HL-60 (cell line): ENCODE measurements at regions not wholly inside any gene's neighbourhood (a gene's known extent, or its start where the extent isn't known, plus 50 kb on each side); places are given as distances from the start of the nearest gene placed in this dataset.
"Not testable (repeated sequence)": the region's sequence is repeated elsewhere in the genome, so short reads cannot be mapped to it uniquely, and the experiment has no call there.

Experiments used
- DNase-seq, 2 experiments: peaks; one replicate each; pipeline ENCODE4 v3.0.0-alpha.2; 2010 to 2020; ENCODE audit warnings: low read depth in 1 of 2, low spot score in 1 of 2
- H3K27ac ChIP-seq: fragments of 250-450 bp; sonication (Bioruptor Pico); replicated peaks from 2 replicates; pipeline ENCODE4 v1.5.1; 2020; ENCODE audit warnings: mild to moderate bottlenecking, moderate library complexity
- H3K27me3 ChIP-seq: fragments of 250-450 bp; sonication (Bioruptor Pico); 2 replicates; pipeline ENCODE4 v1.5.1; 2021; ENCODE audit warnings: mild to moderate bottlenecking, moderate library complexity; ENCODE audit not compliant: insufficient read depth, poor library complexity, severe bottlenecking
- H3K4me3 ChIP-seq: replicated peaks from 2 replicates; pipeline ENCODE4 v1.5.1; 2011; ENCODE audit warnings: mild to moderate bottlenecking, control low read depth, low read length; ENCODE audit not compliant: insufficient read depth
- GABPA ChIP-seq: IDR thresholded peaks from 2 replicates; pipeline ENCODE4 v1.6.1; 2012; ENCODE audit warnings: low read depth
- POLR2AphosphoS5 ChIP-seq: IDR thresholded peaks from 2 replicates; pipeline ENCODE4 v1.6.1; 2012; ENCODE audit warnings: low read depth
- SPI1 ChIP-seq: IDR thresholded peaks from 2 replicates; pipeline ENCODE4 v1.6.1; 2012; ENCODE audit warnings: low read depth, mild to moderate bottlenecking, borderline replicate concordance
- TF ChIP-seq, protein P1 (sequence below): IDR thresholded peaks from 2 replicates; pipeline ENCODE4 v1.6.1; 2012; ENCODE audit warnings: low read depth; ENCODE audit not compliant: insufficient replicate concordance
- TF ChIP-seq, protein P2 (sequence below): IDR thresholded peaks from one replicate; pipeline ENCODE4 v1.5.1; 2011; ENCODE audit warnings: low read length, control low read depth, inconsistent platforms; ENCODE audit not compliant: insufficient read depth

DNA sequence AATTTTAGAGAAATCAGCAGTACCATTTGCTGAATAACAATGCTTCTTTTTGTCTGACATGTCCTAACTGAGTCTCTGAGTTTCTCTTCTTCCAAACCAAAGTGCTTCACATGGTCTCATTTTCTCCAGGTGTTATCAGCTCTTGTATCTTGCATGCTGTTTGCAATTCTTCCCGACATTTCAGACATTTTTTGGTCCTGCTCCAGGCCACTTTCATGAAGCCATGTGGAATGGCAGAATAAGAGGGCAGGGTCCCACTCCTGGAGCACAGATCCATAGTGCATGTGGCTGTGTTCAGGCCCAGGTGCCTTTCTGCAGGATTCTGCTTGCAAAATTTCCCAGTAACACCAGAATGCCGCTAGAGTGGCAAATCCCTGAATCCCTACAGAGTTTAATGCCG lies 916.2 kb downstream of the NXPH1 start:
- Histone ChIP-seq H3K27ac (no peak overlapping the region), H3K27me3 (no peaks in the 10 kb centered on the region), H3K4me3 (no peak overlapping the region)
- DNase-seq: no peak
- TF ChIP-seq SPI1: no peak

DNA sequence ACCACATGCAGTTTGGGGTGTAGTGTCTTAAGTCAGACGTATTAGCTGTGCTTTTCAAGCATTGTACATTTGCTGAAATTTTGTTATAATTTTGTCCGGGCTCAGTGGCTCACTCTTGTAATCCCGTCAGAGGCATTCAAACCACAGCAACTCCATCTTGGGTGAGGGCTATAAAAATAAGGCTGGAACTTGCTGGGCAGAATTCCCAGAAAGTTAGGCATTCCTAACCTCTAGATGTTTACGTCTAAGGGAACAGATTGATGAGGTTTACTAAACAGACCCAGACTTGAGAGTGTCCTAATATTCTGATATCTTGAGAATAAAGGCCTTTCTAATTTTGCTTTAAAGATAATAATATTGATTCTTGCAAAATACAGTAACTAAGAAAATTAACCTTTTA lies 957.8 kb downstream of the NXPH1 start:
- H3K27me3 ChIP-seq: no peaks in the 10 kb centered on the region
- no peak overlapping the region for H3K27ac ChIP-seq
- no peak for DNase-seq
- TF ChIP-seq, protein P1, sequence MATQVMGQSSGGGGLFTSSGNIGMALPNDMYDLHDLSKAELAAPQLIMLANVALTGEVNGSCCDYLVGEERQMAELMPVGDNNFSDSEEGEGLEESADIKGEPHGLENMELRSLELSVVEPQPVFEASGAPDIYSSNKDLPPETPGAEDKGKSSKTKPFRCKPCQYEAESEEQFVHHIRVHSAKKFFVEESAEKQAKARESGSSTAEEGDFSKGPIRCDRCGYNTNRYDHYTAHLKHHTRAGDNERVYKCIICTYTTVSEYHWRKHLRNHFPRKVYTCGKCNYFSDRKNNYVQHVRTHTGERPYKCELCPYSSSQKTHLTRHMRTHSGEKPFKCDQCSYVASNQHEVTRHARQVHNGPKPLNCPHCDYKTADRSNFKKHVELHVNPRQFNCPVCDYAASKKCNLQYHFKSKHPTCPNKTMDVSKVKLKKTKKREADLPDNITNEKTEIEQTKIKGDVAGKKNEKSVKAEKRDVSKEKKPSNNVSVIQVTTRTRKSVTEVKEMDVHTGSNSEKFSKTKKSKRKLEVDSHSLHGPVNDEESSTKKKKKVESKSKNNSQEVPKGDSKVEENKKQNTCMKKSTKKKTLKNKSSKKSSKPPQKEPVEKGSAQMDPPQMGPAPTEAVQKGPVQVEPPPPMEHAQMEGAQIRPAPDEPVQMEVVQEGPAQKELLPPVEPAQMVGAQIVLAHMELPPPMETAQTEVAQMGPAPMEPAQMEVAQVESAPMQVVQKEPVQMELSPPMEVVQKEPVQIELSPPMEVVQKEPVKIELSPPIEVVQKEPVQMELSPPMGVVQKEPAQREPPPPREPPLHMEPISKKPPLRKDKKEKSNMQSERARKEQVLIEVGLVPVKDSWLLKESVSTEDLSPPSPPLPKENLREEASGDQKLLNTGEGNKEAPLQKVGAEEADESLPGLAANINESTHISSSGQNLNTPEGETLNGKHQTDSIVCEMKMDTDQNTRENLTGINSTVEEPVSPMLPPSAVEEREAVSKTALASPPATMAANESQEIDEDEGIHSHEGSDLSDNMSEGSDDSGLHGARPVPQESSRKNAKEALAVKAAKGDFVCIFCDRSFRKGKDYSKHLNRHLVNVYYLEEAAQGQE: no peak
- TF ChIP-seq, protein P2, sequence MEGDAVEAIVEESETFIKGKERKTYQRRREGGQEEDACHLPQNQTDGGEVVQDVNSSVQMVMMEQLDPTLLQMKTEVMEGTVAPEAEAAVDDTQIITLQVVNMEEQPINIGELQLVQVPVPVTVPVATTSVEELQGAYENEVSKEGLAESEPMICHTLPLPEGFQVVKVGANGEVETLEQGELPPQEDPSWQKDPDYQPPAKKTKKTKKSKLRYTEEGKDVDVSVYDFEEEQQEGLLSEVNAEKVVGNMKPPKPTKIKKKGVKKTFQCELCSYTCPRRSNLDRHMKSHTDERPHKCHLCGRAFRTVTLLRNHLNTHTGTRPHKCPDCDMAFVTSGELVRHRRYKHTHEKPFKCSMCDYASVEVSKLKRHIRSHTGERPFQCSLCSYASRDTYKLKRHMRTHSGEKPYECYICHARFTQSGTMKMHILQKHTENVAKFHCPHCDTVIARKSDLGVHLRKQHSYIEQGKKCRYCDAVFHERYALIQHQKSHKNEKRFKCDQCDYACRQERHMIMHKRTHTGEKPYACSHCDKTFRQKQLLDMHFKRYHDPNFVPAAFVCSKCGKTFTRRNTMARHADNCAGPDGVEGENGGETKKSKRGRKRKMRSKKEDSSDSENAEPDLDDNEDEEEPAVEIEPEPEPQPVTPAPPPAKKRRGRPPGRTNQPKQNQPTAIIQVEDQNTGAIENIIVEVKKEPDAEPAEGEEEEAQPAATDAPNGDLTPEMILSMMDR: no peak
- TF ChIP-seq POLR2AphosphoS5: no peak
- no peak for TF ChIP-seq SPI1
- no peak for TF ChIP-seq GABPA
- H3K4me3 ChIP-seq: no peak overlapping the region

DNA sequence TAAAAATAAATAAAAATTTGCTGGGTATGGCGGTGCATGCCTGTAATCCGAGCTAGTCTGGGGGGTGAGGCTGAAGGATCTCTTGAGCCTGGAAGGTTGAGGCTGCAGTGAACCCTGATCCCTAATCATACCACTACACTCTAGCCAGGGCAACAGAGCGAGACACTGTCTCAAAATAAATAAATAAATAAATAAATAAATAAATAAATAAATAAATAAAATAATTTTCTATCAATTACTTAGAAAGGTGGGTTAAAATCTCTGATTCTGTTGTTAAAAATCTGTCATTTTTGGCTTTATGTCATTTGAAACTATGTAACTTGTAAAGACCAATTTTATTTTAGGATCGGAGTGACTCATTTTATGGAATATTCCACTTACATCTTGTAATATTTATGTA lies 958.6 kb downstream of the NXPH1 start:
- no peak overlapping the region for H3K27ac ChIP-seq
- TF ChIP-seq GABPA: no peak
- DNase-seq: no peak

DNA sequence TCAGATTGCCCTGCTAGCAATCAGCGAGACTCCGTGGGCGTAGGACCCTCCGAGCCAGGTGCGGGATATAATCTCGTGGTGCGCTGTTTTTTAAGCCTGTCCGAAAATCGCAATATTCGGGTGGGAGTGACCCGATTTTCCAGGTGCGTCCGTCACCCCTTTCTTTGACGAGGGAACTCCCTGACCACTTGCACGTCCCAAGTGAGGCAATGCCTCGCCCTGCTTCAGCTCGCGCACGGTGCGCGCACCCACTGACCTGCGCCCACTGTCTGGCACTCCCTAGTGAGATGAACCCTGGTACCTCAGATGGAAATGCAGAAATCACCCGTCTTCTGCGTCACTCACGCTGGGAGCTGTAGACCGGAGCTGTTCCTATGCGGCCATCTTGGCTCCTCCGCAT lies 971.0 kb downstream of the NXPH1 start:
- H3K27me3 ChIP-seq, H3K27ac ChIP-seq, H3K4me3 ChIP-seq, DNase-seq: not testable (repeated sequence)

More for the DNA sequence above, 958.6 kb downstream of the NXPH1 start:
- H3K27me3 ChIP-seq: no peaks in the 10 kb centered on the region
- H3K4me3 ChIP-seq: no peak overlapping the region

DNA sequence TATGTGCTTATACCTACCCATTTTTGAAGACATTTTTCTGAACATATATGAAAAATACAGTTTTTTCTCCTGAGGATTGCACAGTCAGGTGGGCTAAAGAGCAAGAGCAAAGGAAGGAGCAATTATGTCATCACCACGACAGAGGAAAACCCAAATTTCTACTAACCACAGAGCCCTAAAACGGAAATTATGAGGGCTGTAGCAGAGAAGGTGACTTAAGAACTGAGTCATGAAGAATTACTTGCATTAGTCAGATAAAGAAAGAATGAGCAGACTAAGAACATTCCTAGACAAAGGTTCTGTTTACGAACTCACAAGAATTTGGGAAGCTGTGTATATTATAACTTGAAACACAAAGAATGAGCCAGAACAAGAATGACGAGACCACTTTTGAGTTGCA lies 974.4 kb downstream of the NXPH1 start:
- H3K4me3 ChIP-seq: no peak overlapping the region
- H3K27ac ChIP-seq: no peak overlapping the region
- no peaks in the 10 kb centered on the region for H3K27me3 ChIP-seq
- TF ChIP-seq, protein P2: no peak
- TF ChIP-seq POLR2AphosphoS5 (no peak), SPI1 (no peak), GABPA (no peak)
- TF ChIP-seq, protein P1: no peak
- DNase-seq: no peak

DNA sequence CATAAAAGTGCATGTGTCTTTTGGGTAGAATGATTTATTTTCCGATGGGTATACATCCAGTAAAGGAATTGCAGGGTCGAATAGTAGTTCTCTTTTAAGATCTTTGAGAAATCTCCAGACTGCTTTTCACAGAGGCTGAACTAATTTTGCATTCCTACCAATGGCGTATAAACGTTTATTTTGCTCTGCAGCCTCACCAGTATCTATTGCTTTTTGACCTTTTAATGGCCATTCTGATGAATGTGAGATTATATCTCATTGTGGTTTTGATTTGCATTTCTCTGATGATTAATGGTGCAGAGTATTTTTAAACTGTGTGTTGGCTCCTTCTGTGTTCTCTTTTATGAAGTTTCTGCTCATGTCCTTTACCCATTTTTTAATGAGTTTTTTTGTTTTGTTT lies 1020.1 kb downstream of the NXPH1 start:
- no peak overlapping the region for H3K4me3 ChIP-seq
- TF ChIP-seq POLR2AphosphoS5 (no peak), SPI1 (no peak), GABPA (no peak)
- TF ChIP-seq, protein P2: no peak
- TF ChIP-seq, protein P1: no peak
- no peak overlapping the region for H3K27ac ChIP-seq
- no peaks in the 10 kb centered on the region for H3K27me3 ChIP-seq
- DNase-seq: no peak
